A549 (cell line): ENCODE measurements at regions not wholly inside any gene's neighbourhood (a gene's known extent, or its start where the extent isn't known, plus 50 kb on each side); places are given as distances from the start of the nearest gene placed in this dataset.

ENCODE experiments used
- ATAC-seq, 2 experiments: fragments of 200-7000 bp in 1 of 2; fragments of >200 bp in 1 of 2; cut with Nextera tagmentation in 1 of 2; cut with Tn5 transposase in 1 of 2; 3 replicates each; pipeline versions ENCODE4 v1.8.0 to v1.9.1; 2018 to 2020; ENCODE audit warnings: mild to moderate bottlenecking in 1 of 2, moderate library complexity in 1 of 2
- CTCF ChIA-PET: fragments of 300-600 bp; sonication (Branson Sonifier 250); formaldehyde crosslinking; extraction: SDS; loops from one replicate; lab custom pipeline; 2021; ENCODE audit warnings: antibody characterized with exemption, inconsistent platforms; lab: Yijun Ruan, JAX
- POLR2A ChIA-PET: fragments of 350-600 bp; formaldehyde crosslinking; extraction: SDS; loops from one replicate; lab custom pipeline; 2021; ENCODE audit warnings: antibody characterized with exemption, inconsistent platforms; lab: Yijun Ruan, JAX
- DNase-seq, 2 experiments: peaks; one replicate each; pipeline versions ENCODE4 v3.0.0 to v3.0.0-alpha.2; 2011 to 2016; ENCODE audit warnings: low read depth in 1 of 2, low spot score in 1 of 2
- FAIRE-seq: peaks from 2 replicates; lab custom pipeline; 2011; peaks lifted over from hg19 to GRCh38; lab: Jason Lieb, UNC
- H3K27ac ChIP-seq, 2 experiments: fragments of >200 bp; sonication (Bioruptor Twin); formaldehyde crosslinking; 3 replicates each; pipeline ENCODE4 v1.5.1; 2016 to 2017
- H3K4me1 ChIP-seq: fragments of >200 bp; sonication (Bioruptor Twin); formaldehyde crosslinking; 3 replicates; pipeline ENCODE4 v1.6.1; 2016
- H3K4me2 ChIP-seq: fragments of >200 bp; sonication (Bioruptor Twin); formaldehyde crosslinking; 3 replicates; pipeline ENCODE4 v1.6.1; 2016
- H3K4me3 ChIP-seq: fragments of >200 bp; sonication (Bioruptor Twin); formaldehyde crosslinking; 3 replicates; pipeline ENCODE4 v1.5.1; 2016
- H3K9me3 ChIP-seq: fragments of >200 bp; sonication (Bioruptor Twin); formaldehyde crosslinking; 3 replicates; pipeline ENCODE4 v1.6.1; 2016
- CBX2 ChIP-seq: fragments of 200-600 bp; sonication (generic); IDR thresholded peaks from 2 replicates; pipeline ENCODE4 v1.6.1; 2016; ENCODE audit warnings: low read depth, mild to moderate bottlenecking, borderline replicate concordance
- CEBPB ChIP-seq, 2 experiments: fragments of >200 bp in 1 of 2; sonication (Bioruptor Twin) in 1 of 2; formaldehyde crosslinking in 1 of 2; IDR thresholded peaks; 2 replicates each; pipeline ENCODE4 v1.6.1; 2012 to 2016
- CHD2 ChIP-seq: fragments of 150-350 bp; IDR thresholded peaks from 2 replicates; pipeline ENCODE4 v1.6.1; 2014; ENCODE audit warnings: low read length; ENCODE audit not compliant: partially characterized antibody
- EP300 ChIP-seq, 2 experiments: fragments of >200 bp; sonication (Bioruptor Twin); formaldehyde crosslinking; IDR thresholded peaks; 2 replicates in 1 of 2; 3 replicates in 1 of 2; pipeline ENCODE4 v1.6.1; 2016 to 2017
- ESRRA ChIP-seq: fragments of 150-350 bp; IDR thresholded peaks from 2 replicates; pipeline ENCODE4 v1.6.1; 2014; ENCODE audit warnings: mild to moderate bottlenecking, low read length, borderline replicate concordance
- FOSL2 ChIP-seq, 2 experiments: fragments of 450-650 bp in 1 of 2; fragments of >200 bp in 1 of 2; sonication (Bioruptor Twin) in 1 of 2; formaldehyde crosslinking; IDR thresholded peaks; 2 replicates each; pipeline versions ENCODE4 v1.5.0 to v1.6.1; 2016 to 2020; ENCODE audit warnings: mild to moderate bottlenecking in 1 of 2, moderate library complexity in 1 of 2
- JUNB ChIP-seq: fragments of >200 bp; sonication (Bioruptor Twin); formaldehyde crosslinking; IDR thresholded peaks from 2 replicates; pipeline ENCODE4 v1.6.1; 2016
- NPAS2 ChIP-seq: fragments of 250-450 bp; sonication (Bioruptor Pico); IDR thresholded peaks from 2 replicates; pipeline ENCODE4 v1.8.0; 2022; ENCODE audit warnings: mild to moderate bottlenecking, moderate library complexity, borderline replicate concordance
- POLR2A ChIP-seq: IDR thresholded peaks from 2 replicates; pipeline ENCODE4 v1.6.1; 2012; ENCODE audit warnings: mild to moderate bottlenecking, low read length
- RFX5 ChIP-seq: fragments of 450-650 bp; IDR thresholded peaks from 2 replicates; pipeline ENCODE4 v1.7.1; 2014; ENCODE audit warnings: antibody characterized with exemption, mild to moderate bottlenecking, moderate library complexity
- SMC3 ChIP-seq: fragments of >200 bp; sonication (Bioruptor Twin); formaldehyde crosslinking; IDR thresholded peaks from 3 replicates; pipeline ENCODE4 v1.6.1; 2018; ENCODE audit warnings: inconsistent platforms
- SREBF2 ChIP-seq: fragments of 450-650 bp; IDR thresholded peaks from 2 replicates; pipeline ENCODE4 v1.6.1; 2014; ENCODE audit warnings: mild to moderate bottlenecking, moderate library complexity
- TP53 ChIP-seq: fragments of 250-450 bp; sonication (Bioruptor Pico); IDR thresholded peaks from 2 replicates; pipeline ENCODE4 v1.5.0; 2021; ENCODE audit warnings: mild to moderate bottlenecking, moderate library complexity
- ZNF302 ChIP-seq: fragments of 250-450 bp; sonication (Bioruptor Pico); IDR thresholded peaks from 2 replicates; pipeline ENCODE4 v1.9.0; 2021; ENCODE audit warnings: inconsistent platforms, mild to moderate bottlenecking, moderate library complexity
- ZSCAN20 ChIP-seq: fragments of 250-450 bp; sonication (Bioruptor Pico); IDR thresholded peaks from 2 replicates; pipeline ENCODE4 v1.8.0; 2022; ENCODE audit warnings: mild to moderate bottlenecking, moderate library complexity
- WGBS: methylation state at CpG from one replicate; pipeline ENCODE4 v1.1.6; 2017; ENCODE audit errors: missing lambda C conversion rate; 5-methylcytosine and 5-hydroxymethylcytosine counted together
- TF ChIP-seq, protein P1 (sequence below): IDR thresholded peaks from 2 replicates; pipeline ENCODE4 v1.6.1; 2012
- TF ChIP-seq, protein P2 (sequence below): fragments of 250-450 bp; sonication (Bioruptor Pico); IDR thresholded peaks from 2 replicates; pipeline ENCODE4 v1.5.0; 2020; ENCODE audit warnings: low read depth, mild to moderate bottlenecking, moderate library complexity
- TF ChIP-seq, protein P3 (sequence below): IDR thresholded peaks from 2 replicates; pipeline ENCODE4 v1.6.1; 2012
- TF ChIP-seq, protein P4 (sequence below): fragments of 200-600 bp; sonication (generic); IDR thresholded peaks from 2 replicates; pipeline ENCODE4 v1.6.1; 2016; ENCODE audit warnings: antibody characterized with exemption, mild to moderate bottlenecking, moderate library complexity
- TF ChIP-seq, protein P5 (sequence below): fragments of 150-350 bp; IDR thresholded peaks from 2 replicates; pipeline ENCODE4 v1.6.1; 2014; ENCODE audit warnings: low read depth, mild to moderate bottlenecking, low read length
- TF ChIP-seq, protein P6 (sequence below): fragments of 450-650 bp; IDR thresholded peaks from 2 replicates; pipeline ENCODE4 v1.6.1; 2014; ENCODE audit warnings: antibody characterized with exemption
- TF ChIP-seq, protein P7 (sequence below): fragments of 250-450 bp; sonication (Bioruptor Pico); IDR thresholded peaks from 2 replicates; pipeline ENCODE4 v1.5.0; 2021; ENCODE audit warnings: mild to moderate bottlenecking, moderate library complexity, borderline replicate concordance
- TF ChIP-seq, protein P8 (sequence below): fragments of >200 bp; sonication (Bioruptor Twin); formaldehyde crosslinking; IDR thresholded peaks from 3 replicates; pipeline ENCODE4 v1.6.1; 2016

DNA sequence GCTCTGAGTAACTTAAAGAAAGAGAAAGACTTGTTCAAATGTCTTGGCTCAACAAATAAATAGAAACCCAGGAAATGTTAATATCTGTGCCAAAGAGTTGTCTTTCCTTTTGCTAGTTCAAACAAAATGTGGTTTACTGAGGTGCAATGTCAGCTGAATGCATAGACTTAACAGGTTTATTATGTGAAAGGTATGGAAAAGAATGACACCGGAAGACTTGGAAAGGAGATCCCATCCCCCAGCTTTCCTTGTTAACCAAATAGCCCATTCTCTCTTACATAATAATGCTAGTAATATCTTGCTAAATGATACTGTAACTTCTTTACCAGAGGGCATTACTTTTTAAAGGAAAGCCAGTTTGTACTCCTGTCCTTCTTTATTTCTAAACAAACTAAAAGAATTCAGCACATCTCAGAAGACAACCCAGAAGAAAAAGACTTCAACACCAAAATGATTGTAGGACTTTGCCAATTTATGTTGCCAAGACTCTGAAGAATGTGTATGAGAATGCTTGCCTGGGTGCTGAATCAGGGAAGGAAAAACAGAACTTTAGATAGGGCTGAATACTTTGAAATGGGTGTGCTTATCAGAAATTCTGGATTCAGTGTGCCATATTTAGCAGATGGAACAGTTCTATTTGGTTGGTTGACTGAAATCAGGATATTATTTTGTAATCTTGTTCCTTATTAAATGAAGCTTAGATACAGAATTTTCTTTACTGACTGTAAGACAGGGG, 344.1 kb downstream of the TMEM38B start:
- ATAC-seq: no peak
- no peak for FAIRE-seq
- TF ChIP-seq, protein P1, sequence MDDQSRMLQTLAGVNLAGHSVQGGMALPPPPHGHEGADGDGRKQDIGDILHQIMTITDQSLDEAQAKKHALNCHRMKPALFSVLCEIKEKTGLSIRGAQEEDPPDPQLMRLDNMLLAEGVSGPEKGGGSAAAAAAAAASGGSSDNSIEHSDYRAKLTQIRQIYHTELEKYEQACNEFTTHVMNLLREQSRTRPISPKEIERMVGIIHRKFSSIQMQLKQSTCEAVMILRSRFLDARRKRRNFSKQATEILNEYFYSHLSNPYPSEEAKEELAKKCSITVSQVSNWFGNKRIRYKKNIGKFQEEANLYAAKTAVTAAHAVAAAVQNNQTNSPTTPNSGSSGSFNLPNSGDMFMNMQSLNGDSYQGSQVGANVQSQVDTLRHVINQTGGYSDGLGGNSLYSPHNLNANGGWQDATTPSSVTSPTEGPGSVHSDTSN: no peak
- TF ChIP-seq RFX5 (no peak), JUNB (no peak), NPAS2 (no peak), CEBPB (IDR thresholded peaks at IDR 0.05) (no peak), CBX2 (no peak), ZSCAN20 (CRISPR knock-in tag) (no peak), CHD2 (no peak), FOSL2 (IDR thresholded peaks at IDR 0.05) (no peak), FOSL2 (CRISPR knock-in tag; IDR thresholded peaks at IDR 0.05) (no peak)
- TF ChIP-seq, protein P2, sequence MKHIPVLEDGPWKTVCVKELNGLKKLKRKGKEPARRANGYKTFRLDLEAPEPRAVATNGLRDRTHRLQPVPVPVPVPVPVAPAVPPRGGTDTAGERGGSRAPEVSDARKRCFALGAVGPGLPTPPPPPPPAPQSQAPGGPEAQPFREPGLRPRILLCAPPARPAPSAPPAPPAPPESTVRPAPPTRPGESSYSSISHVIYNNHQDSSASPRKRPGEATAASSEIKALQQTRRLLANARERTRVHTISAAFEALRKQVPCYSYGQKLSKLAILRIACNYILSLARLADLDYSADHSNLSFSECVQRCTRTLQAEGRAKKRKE (CRISPR knock-in tag): no peak
- TF ChIP-seq, protein P3, sequence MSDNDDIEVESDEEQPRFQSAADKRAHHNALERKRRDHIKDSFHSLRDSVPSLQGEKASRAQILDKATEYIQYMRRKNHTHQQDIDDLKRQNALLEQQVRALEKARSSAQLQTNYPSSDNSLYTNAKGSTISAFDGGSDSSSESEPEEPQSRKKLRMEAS: no peak
- TF ChIP-seq, protein P4, sequence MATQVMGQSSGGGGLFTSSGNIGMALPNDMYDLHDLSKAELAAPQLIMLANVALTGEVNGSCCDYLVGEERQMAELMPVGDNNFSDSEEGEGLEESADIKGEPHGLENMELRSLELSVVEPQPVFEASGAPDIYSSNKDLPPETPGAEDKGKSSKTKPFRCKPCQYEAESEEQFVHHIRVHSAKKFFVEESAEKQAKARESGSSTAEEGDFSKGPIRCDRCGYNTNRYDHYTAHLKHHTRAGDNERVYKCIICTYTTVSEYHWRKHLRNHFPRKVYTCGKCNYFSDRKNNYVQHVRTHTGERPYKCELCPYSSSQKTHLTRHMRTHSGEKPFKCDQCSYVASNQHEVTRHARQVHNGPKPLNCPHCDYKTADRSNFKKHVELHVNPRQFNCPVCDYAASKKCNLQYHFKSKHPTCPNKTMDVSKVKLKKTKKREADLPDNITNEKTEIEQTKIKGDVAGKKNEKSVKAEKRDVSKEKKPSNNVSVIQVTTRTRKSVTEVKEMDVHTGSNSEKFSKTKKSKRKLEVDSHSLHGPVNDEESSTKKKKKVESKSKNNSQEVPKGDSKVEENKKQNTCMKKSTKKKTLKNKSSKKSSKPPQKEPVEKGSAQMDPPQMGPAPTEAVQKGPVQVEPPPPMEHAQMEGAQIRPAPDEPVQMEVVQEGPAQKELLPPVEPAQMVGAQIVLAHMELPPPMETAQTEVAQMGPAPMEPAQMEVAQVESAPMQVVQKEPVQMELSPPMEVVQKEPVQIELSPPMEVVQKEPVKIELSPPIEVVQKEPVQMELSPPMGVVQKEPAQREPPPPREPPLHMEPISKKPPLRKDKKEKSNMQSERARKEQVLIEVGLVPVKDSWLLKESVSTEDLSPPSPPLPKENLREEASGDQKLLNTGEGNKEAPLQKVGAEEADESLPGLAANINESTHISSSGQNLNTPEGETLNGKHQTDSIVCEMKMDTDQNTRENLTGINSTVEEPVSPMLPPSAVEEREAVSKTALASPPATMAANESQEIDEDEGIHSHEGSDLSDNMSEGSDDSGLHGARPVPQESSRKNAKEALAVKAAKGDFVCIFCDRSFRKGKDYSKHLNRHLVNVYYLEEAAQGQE: no peak
- TF ChIP-seq, protein P5, sequence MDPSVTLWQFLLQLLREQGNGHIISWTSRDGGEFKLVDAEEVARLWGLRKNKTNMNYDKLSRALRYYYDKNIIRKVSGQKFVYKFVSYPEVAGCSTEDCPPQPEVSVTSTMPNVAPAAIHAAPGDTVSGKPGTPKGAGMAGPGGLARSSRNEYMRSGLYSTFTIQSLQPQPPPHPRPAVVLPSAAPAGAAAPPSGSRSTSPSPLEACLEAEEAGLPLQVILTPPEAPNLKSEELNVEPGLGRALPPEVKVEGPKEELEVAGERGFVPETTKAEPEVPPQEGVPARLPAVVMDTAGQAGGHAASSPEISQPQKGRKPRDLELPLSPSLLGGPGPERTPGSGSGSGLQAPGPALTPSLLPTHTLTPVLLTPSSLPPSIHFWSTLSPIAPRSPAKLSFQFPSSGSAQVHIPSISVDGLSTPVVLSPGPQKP: no peak
- POLR2A ChIA-PET: no interaction called here
- no peak overlapping the region for H3K27ac ChIP-seq
- WGBS: 3% methylated on average over 1 of the region's 1 CpG
- CTCF ChIA-PET: interaction anchor here (1.4 kb wide), 1 partner anchor 8 kb away, joined by 4 read pairs; no protein-coding TSS in a partner anchor
- H3K4me1 ChIP-seq: no peaks in the 10 kb centered on the region
- no peaks in the 10 kb centered on the region for H3K9me3 ChIP-seq
- no peak overlapping the region for H3K4me3 ChIP-seq
- DNase-seq: no peak
- no peak overlapping the region for H3K4me2 ChIP-seq

DNA sequence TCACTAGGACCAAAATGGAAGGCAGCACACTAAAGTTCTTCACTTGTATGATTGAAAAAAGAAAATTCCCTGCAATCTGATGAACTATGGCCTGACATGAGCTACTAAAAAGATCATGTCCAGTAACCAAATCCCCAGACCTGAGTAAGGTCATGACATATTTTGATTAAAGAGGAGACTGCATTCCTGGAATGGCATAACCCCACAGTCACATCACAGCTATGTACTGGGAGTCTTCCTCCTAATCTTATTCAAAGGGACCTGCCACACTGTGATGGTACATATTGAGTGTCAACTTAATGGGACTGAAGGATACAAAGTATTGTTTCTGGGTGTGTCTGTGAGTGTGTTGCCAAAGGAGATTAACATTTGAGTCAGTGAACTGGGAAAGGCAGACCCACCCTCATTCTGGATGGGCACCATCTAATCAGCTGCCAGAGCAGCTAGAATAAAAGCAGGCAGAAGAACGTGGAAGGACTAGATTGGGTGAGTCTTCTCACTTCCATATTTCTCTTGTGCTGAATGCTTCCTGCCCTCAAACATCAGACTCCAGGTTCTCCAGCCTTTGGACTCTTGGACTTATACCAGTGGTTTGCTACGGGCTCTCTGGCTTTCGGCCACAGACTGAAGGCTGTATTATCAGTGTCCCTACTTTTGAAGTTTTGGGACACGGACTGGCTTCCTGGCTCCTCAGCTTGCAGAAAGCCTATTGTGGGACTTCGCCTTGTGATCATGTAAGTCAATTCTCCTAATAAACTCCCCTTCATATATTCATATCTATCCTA, 345.0 kb downstream of the TMEM38B start:
- no peak for DNase-seq
- TF ChIP-seq ZNF302 (CRISPR knock-in tag) (no peak), EP300 (IDR thresholded peaks at IDR 0.05) (no peak), TP53 (CRISPR knock-in tag) (no peak), SMC3 (no peak), SREBF2 (no peak), CBX2 (no peak), CEBPB (IDR thresholded peaks at IDR 0.05) (no peak), POLR2A (no peak), ESRRA (no peak)
- TF ChIP-seq, protein P6, sequence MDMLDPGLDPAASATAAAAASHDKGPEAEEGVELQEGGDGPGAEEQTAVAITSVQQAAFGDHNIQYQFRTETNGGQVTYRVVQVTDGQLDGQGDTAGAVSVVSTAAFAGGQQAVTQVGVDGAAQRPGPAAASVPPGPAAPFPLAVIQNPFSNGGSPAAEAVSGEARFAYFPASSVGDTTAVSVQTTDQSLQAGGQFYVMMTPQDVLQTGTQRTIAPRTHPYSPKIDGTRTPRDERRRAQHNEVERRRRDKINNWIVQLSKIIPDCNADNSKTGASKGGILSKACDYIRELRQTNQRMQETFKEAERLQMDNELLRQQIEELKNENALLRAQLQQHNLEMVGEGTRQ: no peak
- TF ChIP-seq, protein P7, sequence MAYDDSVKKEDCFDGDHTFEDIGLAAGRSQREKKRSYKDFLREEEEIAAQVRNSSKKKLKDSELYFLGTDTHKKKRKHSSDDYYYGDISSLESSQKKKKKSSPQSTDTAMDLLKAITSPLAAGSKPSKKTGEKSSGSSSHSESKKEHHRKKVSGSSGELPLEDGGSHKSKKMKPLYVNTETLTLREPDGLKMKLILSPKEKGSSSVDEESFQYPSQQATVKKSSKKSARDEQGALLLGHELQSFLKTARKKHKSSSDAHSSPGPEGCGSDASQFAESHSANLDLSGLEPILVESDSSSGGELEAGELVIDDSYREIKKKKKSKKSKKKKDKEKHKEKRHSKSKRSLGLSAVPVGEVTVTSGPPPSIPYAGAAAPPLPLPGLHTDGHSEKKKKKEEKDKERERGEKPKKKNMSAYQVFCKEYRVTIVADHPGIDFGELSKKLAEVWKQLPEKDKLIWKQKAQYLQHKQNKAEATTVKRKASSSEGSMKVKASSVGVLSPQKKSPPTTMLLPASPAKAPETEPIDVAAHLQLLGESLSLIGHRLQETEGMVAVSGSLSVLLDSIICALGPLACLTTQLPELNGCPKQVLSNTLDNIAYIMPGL: no peak
- TF ChIP-seq, protein P8, sequence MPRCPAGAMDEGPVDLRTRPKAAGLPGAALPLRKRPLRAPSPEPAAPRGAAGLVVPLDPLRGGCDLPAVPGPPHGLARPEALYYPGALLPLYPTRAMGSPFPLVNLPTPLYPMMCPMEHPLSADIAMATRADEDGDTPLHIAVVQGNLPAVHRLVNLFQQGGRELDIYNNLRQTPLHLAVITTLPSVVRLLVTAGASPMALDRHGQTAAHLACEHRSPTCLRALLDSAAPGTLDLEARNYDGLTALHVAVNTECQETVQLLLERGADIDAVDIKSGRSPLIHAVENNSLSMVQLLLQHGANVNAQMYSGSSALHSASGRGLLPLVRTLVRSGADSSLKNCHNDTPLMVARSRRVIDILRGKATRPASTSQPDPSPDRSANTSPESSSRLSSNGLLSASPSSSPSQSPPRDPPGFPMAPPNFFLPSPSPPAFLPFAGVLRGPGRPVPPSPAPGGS: no peak
- no peak overlapping the region for H3K4me2 ChIP-seq
- WGBS: 2% methylated on average over 5 of the region's 5 CpGs
- FAIRE-seq: no peak
- no peaks in the 10 kb centered on the region for H3K4me1 ChIP-seq
- ATAC-seq: no peak
- no peaks in the 10 kb centered on the region for H3K9me3 ChIP-seq
- POLR2A ChIA-PET: no interaction called here
- H3K4me3 ChIP-seq: no peak overlapping the region
- CTCF ChIA-PET: no interaction called here
- no peak overlapping the region for H3K27ac ChIP-seq
